Stomach (tissue), 8 donors: ENCODE measurements at regions not wholly inside any gene's neighbourhood (a gene's known extent, or its start where the extent isn't known, plus 50 kb on each side); places are given as distances from the start of the nearest gene placed in this dataset.

Experiments
- DNase-seq, 2 donors: peaks; one replicate each; pipeline versions ENCODE4 v3.0.0 to v3.0.0-alpha.2; 2013 to 2019
- H3K27ac ChIP-seq, 5 donors: fragments of 200-600 bp in 4 of 5; sonication (generic) in 4 of 5; one replicate each; pipeline ENCODE4 v1.5.1; 2013 to 2019; ENCODE audit warnings: mild to moderate bottlenecking in 1 of 5, moderate library complexity in 1 of 5
- H3K27me3 ChIP-seq, 3 donors: fragments of 200-600 bp; sonication (generic); one replicate each; pipeline ENCODE4 v1.5.1; 2017 to 2019; ENCODE audit warnings: mixed run types in 1 of 3
- H3K36me3 ChIP-seq, 4 donors: fragments of 200-600 bp; sonication (generic); 1 replicate in 3 of 4; 2 replicates in 1 of 4; pipeline ENCODE4 v1.5.1; 2016 to 2019
- H3K4me1 ChIP-seq, 4 donors: fragments of 200-600 bp; sonication (generic); one replicate each; pipeline ENCODE4 v1.5.1; 2016 to 2019
- H3K4me3 ChIP-seq, 4 donors: fragments of 200-600 bp; sonication (generic) in 3 of 4; one replicate each; pipeline ENCODE4 v1.5.1; 2016 to 2019; ENCODE audit warnings: mild to moderate bottlenecking in 1 of 4
- H3K9me3 ChIP-seq, 4 donors: fragments of 200-600 bp; sonication (generic); one replicate each; pipeline ENCODE4 v1.5.1; 2016 to 2019
- CTCF ChIP-seq, 7 experiments: fragments of 450-650 bp in 4 of 7; fragments of 200-600 bp in 3 of 7; sonication (generic) in 3 of 7; IDR thresholded peaks; one replicate each; pipeline ENCODE4 v1.5.1; 2016 to 2019; ENCODE audit warnings: antibody characterized with exemption in 7 of 7, control low read depth in 2 of 7, mild to moderate bottlenecking in 1 of 7
- EP300 ChIP-seq: sonication (generic); formaldehyde crosslinking; IDR thresholded peaks from one replicate; pipeline ENCODE4 v1.6.1; 2017; ENCODE audit warnings: antibody characterized with exemption
- POLR2A ChIP-seq, 4 donors: fragments of 450-650 bp; IDR thresholded peaks; one replicate each; pipeline ENCODE4 v1.6.1; 2016; ENCODE audit warnings: antibody characterized with exemption in 4 of 4, control low read depth in 2 of 4, mild to moderate bottlenecking in 1 of 4, moderate library complexity in 1 of 4
- POLR2AphosphoS5 ChIP-seq, 3 donors: sonication (generic); formaldehyde crosslinking; IDR thresholded peaks; one replicate each; pipeline ENCODE4 v1.6.1; 2016; ENCODE audit warnings: antibody characterized with exemption in 3 of 3
- WGBS, 5 donors: extraction: QIAGEN DNeasy Blood & Tissue Kit in 3 of 5; methylation state at CpG; one replicate each; pipeline versions ENCODE4 v1.1.5 to v1.1.7; 2013 to 2018; 5-methylcytosine and 5-hydroxymethylcytosine counted together
- intact Hi-C: fragments of 100-400 bp; cut with DNase I; formaldehyde crosslinking; loops from one replicate; pipeline ENCODE4 v1.15.1; 2023; ENCODE audit warnings: low total_unique reads
- donor health status: healthy with polysubstance abuse.
- donor health status: Bipolar disorder and iron deficiency.
- donor health status: healthy.

GRCh38 chr15:95176794-95177577 is 945.6 kb downstream of the MCTP2 start:
- no peaks in the 10 kb centered on the region for H3K4me1 ChIP-seq
- no peaks in the 10 kb centered on the region for H3K27me3 ChIP-seq
- no peaks in the 10 kb centered on the region for H3K36me3 ChIP-seq
- no peak overlapping the region for H3K4me3 ChIP-seq
- H3K9me3 ChIP-seq, result peaks cover 0 to 19% (median 6%) of the 10 kb centered on the region in 4 donors
- TF ChIP-seq POLR2A (IDR thresholded peaks at IDR 0.05) (no peak), POLR2AphosphoS5 (IDR thresholded peaks at IDR 0.05) (no peak), EP300 (no peak), CTCF (IDR thresholded peaks at IDR 0.05) (no peak)
- WGBS, 5 donors, result 68 to 78% (median 77%) methylated on average over 6 of the region's 6 CpGs
- DNase-seq, result no peak
- H3K27ac ChIP-seq, result no peak overlapping the region
- intact Hi-C loops, result no loop called here

GRCh38 chr15:95180530-95180929 is 949.2 kb downstream of the MCTP2 start:
- Histone ChIP-seq H3K4me1 (no peaks in the 10 kb centered on the region), H3K9me3 (peaks cover 0 to 19% (median 6%) of the 10 kb centered on the region in 4 donors), H3K4me3 (no peak overlapping the region), H3K27me3 (no peaks in the 10 kb centered on the region), H3K36me3 (no peaks in the 10 kb centered on the region), H3K27ac (no peak overlapping the region)
- TF ChIP-seq EP300 (no peak), CTCF (IDR thresholded peaks at IDR 0.05) (no peak), POLR2A (IDR thresholded peaks at IDR 0.05) (no peak), POLR2AphosphoS5 (IDR thresholded peaks at IDR 0.05) (no peak)
- intact Hi-C loops, result no loop called here
- DNase-seq, result no peak

GRCh38 chr15:95182091-95182490 is 950.7 kb downstream of the MCTP2 start:
- Histone ChIP-seq H3K27me3 (no peaks in the 10 kb centered on the region), H3K27ac (no peak overlapping the region), H3K4me1 (no peaks in the 10 kb centered on the region), H3K36me3 (no peaks in the 10 kb centered on the region), H3K4me3 (no peak overlapping the region), H3K9me3 (peaks cover 0 to 19% (median 6%) of the 10 kb centered on the region in 4 donors)
- intact Hi-C loops, result no loop called here
- no peak for DNase-seq
- no peak for TF ChIP-seq POLR2A (IDR thresholded peaks at IDR 0.05)
- no peak for TF ChIP-seq EP300
- TF ChIP-seq POLR2AphosphoS5 (IDR thresholded peaks at IDR 0.05), result no peak
- TF ChIP-seq CTCF (IDR thresholded peaks at IDR 0.05), result no peak
- 72 to 94% (median 85%) methylated on average over 1 of the region's 1 CpG for WGBS, 5 donors

DNA sequence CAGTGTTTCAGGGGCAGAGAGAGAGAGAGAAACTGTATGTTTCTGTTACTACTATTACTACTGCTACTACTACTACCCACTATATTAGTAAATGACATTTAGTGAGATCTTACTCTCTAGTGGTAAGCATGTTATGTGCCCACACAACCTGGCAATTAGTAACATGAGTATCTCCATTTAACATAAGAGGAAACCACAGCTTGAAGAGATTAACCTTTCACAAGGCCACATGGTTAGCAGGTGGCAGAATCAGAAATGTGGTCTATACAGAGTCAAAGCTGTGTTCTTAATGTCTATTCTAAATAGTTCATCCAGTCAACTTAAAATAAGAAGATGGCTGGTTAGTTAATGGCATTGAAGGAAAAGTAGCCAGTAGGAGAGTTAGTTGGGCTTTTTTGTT is 961.6 kb downstream of the MCTP2 start:
- DNase-seq, result no peak
- intact Hi-C loops, result no loop called here

More for the DNA sequence above, 961.6 kb downstream of the MCTP2 start:
- Histone ChIP-seq H3K27ac (no peak overlapping the region), H3K9me3 (peaks cover 0 to 7% (median 2%) of the 10 kb centered on the region in 4 donors), H3K4me3 (no peak overlapping the region), H3K4me1 (no peaks in the 10 kb centered on the region), H3K27me3 (no peaks in the 10 kb centered on the region), H3K36me3 (no peaks in the 10 kb centered on the region)
- no peak for TF ChIP-seq POLR2A (IDR thresholded peaks at IDR 0.05)
- TF ChIP-seq EP300, result no peak
- TF ChIP-seq CTCF (IDR thresholded peaks at IDR 0.05), result no peak
- TF ChIP-seq POLR2AphosphoS5 (IDR thresholded peaks at IDR 0.05), result no peak
